SK-N-SH treated with all-trans-retinoic acid at 6 μM for 48 hours (cell line): ENCODE measurements at regions not wholly inside any gene's neighbourhood (a gene's known extent, or its start where the extent isn't known, plus 50 kb on each side); places are given as distances from the start of the nearest gene placed in this dataset.

Experiments
- ATAC-seq: fragments of 200-7000 bp; cut with Tn5 transposase; 3 replicates; pipeline ENCODE4 v1.9.1; 2020; ENCODE audit warnings: mild to moderate bottlenecking, moderate library complexity
- ARNTL ChIP-seq: fragments of 450-650 bp; formaldehyde crosslinking; IDR thresholded peaks from 2 replicates; pipeline ENCODE4 v1.5.0; 2020; ENCODE audit warnings: low read depth, mild to moderate bottlenecking, moderate library complexity, borderline replicate concordance
- BACH2 ChIP-seq: fragments of 250-450 bp; sonication (Bioruptor Pico); IDR thresholded peaks from 2 replicates; pipeline ENCODE4 v1.9.0; 2021; ENCODE audit warnings: mild to moderate bottlenecking, borderline replicate concordance
- CREB5 ChIP-seq: fragments of 250-450 bp; sonication (Bioruptor Pico); IDR thresholded peaks from 2 replicates; pipeline ENCODE4 v1.5.1; 2020; ENCODE audit warnings: low read depth, mild to moderate bottlenecking, moderate library complexity
- CSDC2 ChIP-seq: fragments of 250-450 bp; sonication (Bioruptor Pico); IDR thresholded peaks from 2 replicates; pipeline ENCODE4 v1.5.0; 2020; ENCODE audit warnings: mild to moderate bottlenecking, moderate library complexity
- CSRNP3 ChIP-seq: fragments of 250-450 bp; sonication (Bioruptor Pico); IDR thresholded peaks from 2 replicates; pipeline ENCODE4 v1.5.1; 2021; ENCODE audit warnings: mild to moderate bottlenecking, moderate library complexity
- ESRRG ChIP-seq: fragments of 250-450 bp; sonication (Bioruptor Pico); IDR thresholded peaks from 2 replicates; pipeline ENCODE4 v1.6.1; 2021; ENCODE audit warnings: mild to moderate bottlenecking
- GLIS3 ChIP-seq: fragments of 250-450 bp; sonication (Bioruptor Pico); IDR thresholded peaks from 2 replicates; pipeline ENCODE4 v1.5.0; 2020; ENCODE audit warnings: mild to moderate bottlenecking, moderate library complexity
- ISL1 ChIP-seq: fragments of 250-450 bp; sonication (Bioruptor Pico); IDR thresholded peaks from 2 replicates; pipeline ENCODE4 v2.1.2; 2022; ENCODE audit warnings: mild to moderate bottlenecking, moderate library complexity
- OSR1 ChIP-seq: fragments of 250-450 bp; sonication (Bioruptor Pico); IDR thresholded peaks from 2 replicates; pipeline ENCODE4 v1.8.0; 2022; ENCODE audit warnings: moderate library complexity, mild to moderate bottlenecking, inconsistent platforms
- PPARA ChIP-seq: fragments of 250-450 bp; sonication (Bioruptor Pico); IDR thresholded peaks from 2 replicates; pipeline ENCODE4 v1.5.0; 2020; ENCODE audit warnings: mild to moderate bottlenecking, borderline replicate concordance
- RARB ChIP-seq: fragments of 250-450 bp; sonication (Bioruptor Pico); IDR thresholded peaks from 2 replicates; pipeline ENCODE4 v1.8.0; 2021; ENCODE audit warnings: mild to moderate bottlenecking, moderate library complexity
- TCF4 ChIP-seq: fragments of 250-450 bp; sonication (Bioruptor Pico); IDR thresholded peaks from 2 replicates; pipeline ENCODE4 v1.8.0; 2021; ENCODE audit warnings: mild to moderate bottlenecking, moderate library complexity, borderline replicate concordance
- TOX ChIP-seq: fragments of 250-450 bp; sonication (Bioruptor Pico); IDR thresholded peaks from 2 replicates; pipeline ENCODE4 v1.8.0; 2021; ENCODE audit warnings: mild to moderate bottlenecking, moderate library complexity, borderline replicate concordance
- ZC3H10 ChIP-seq: fragments of 250-450 bp; sonication (Bioruptor Pico); IDR thresholded peaks from 2 replicates; pipeline ENCODE4 v1.5.1; 2021; ENCODE audit warnings: mild to moderate bottlenecking, moderate library complexity
- ZFP3 ChIP-seq: fragments of 250-450 bp; sonication (Bioruptor Pico); IDR thresholded peaks from 2 replicates; pipeline ENCODE4 v1.5.0; 2020; ENCODE audit warnings: mild to moderate bottlenecking, moderate library complexity
- ZFP30 ChIP-seq: fragments of 450-650 bp; formaldehyde crosslinking; IDR thresholded peaks from 2 replicates; pipeline ENCODE4 v1.5.0; 2022; ENCODE audit warnings: mild to moderate bottlenecking, moderate library complexity
- ZNF565 ChIP-seq: fragments of 450-650 bp; formaldehyde crosslinking; conservative IDR thresholded peaks from 2 replicates; pipeline ENCODE4 v1.5.0; 2020; ENCODE audit warnings: low read depth, mild to moderate bottlenecking, moderate library complexity
- ZNF70 ChIP-seq: fragments of 450-650 bp; formaldehyde crosslinking; IDR thresholded peaks from 2 replicates; pipeline ENCODE4 v1.5.0; 2020; ENCODE audit warnings: mild to moderate bottlenecking, moderate library complexity
- ZNF8 ChIP-seq: fragments of 450-650 bp; formaldehyde crosslinking; IDR thresholded peaks from 2 replicates; pipeline ENCODE4 v1.5.0; 2020; ENCODE audit warnings: mild to moderate bottlenecking, moderate library complexity
- TF ChIP-seq, protein P1 (sequence below): fragments of 250-450 bp; sonication (Bioruptor Pico); IDR thresholded peaks from 2 replicates; pipeline ENCODE4 v1.8.0; 2020; ENCODE audit warnings: mild to moderate bottlenecking, moderate library complexity, borderline replicate concordance
- TF ChIP-seq, protein P2 (sequence below): fragments of 250-450 bp; sonication (Bioruptor Pico); IDR thresholded peaks from 2 replicates; pipeline ENCODE4 v1.5.0; 2020; ENCODE audit warnings: mild to moderate bottlenecking, moderate library complexity
- TF ChIP-seq, protein P3 (sequence below): fragments of 250-450 bp; sonication (Bioruptor Pico); IDR thresholded peaks from 2 replicates; pipeline ENCODE4 v1.8.0; 2021; ENCODE audit warnings: low read depth, mild to moderate bottlenecking, moderate library complexity, borderline replicate concordance

DNA sequence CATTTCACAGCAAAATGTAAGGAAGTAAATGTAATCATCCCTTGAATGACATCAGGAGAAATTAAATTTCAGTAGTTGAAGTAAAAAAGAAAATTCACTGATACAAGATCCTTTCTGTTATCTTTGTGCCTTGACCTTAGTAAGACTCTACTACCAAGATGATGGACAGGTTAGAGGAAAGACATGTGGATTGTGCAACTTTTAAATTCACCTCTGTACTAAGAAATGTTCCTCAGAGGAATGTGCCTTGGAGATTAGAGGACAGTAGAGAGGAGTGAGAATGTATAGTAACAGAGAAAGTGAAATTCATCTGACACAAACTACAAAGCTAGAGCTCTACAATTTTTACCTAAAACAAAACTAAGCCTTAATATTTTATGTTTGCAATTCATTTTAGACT is 375.3 kb downstream of the PLOD2 start (continued):
- TF ChIP-seq, protein P1, sequence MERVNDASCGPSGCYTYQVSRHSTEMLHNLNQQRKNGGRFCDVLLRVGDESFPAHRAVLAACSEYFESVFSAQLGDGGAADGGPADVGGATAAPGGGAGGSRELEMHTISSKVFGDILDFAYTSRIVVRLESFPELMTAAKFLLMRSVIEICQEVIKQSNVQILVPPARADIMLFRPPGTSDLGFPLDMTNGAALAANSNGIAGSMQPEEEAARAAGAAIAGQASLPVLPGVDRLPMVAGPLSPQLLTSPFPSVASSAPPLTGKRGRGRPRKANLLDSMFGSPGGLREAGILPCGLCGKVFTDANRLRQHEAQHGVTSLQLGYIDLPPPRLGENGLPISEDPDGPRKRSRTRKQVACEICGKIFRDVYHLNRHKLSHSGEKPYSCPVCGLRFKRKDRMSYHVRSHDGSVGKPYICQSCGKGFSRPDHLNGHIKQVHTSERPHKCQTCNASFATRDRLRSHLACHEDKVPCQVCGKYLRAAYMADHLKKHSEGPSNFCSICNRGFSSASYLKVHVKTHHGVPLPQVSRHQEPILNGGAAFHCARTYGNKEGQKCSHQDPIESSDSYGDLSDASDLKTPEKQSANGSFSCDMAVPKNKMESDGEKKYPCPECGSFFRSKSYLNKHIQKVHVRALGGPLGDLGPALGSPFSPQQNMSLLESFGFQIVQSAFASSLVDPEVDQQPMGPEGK (CRISPR knock-in tag) = no peak
- TF ChIP-seq CSRNP3 (CRISPR knock-in tag) = no peak
- TF ChIP-seq ARNTL (CRISPR knock-in tag) = no peak

DNA sequence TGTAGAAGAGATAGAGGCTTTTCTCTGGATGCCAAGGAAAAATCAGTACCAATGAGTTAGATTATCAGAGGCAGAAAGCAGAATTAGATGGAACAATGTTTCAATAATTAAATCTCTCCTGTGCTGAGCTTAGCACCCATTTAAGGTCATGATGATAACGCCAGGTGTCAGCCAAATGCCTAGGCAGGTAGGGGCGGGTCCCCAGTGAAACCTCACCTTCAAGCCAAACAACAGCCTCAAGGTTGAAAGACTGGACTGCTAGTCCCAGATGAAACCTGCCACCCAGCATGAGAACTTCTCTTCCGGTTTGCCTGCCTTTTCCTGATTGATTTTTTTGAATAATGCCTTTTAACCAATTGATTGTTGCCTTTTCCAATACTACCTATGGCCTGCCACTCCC is 363.0 kb downstream of the PLOD2 start:
- no peak for ATAC-seq
- TF ChIP-seq, protein P2, sequence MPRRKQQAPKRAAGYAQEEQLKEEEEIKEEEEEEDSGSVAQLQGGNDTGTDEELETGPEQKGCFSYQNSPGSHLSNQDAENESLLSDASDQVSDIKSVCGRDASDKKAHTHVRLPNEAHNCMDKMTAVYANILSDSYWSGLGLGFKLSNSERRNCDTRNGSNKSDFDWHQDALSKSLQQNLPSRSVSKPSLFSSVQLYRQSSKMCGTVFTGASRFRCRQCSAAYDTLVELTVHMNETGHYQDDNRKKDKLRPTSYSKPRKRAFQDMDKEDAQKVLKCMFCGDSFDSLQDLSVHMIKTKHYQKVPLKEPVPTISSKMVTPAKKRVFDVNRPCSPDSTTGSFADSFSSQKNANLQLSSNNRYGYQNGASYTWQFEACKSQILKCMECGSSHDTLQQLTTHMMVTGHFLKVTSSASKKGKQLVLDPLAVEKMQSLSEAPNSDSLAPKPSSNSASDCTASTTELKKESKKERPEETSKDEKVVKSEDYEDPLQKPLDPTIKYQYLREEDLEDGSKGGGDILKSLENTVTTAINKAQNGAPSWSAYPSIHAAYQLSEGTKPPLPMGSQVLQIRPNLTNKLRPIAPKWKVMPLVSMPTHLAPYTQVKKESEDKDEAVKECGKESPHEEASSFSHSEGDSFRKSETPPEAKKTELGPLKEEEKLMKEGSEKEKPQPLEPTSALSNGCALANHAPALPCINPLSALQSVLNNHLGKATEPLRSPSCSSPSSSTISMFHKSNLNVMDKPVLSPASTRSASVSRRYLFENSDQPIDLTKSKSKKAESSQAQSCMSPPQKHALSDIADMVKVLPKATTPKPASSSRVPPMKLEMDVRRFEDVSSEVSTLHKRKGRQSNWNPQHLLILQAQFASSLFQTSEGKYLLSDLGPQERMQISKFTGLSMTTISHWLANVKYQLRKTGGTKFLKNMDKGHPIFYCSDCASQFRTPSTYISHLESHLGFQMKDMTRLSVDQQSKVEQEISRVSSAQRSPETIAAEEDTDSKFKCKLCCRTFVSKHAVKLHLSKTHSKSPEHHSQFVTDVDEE (CRISPR knock-in tag) = no peak
- TF ChIP-seq CREB5 (CRISPR knock-in tag) (no peak), ZNF8 (no peak), ISL1 (CRISPR knock-in tag) (no peak), OSR1 (CRISPR knock-in tag) (no peak), CSDC2 (CRISPR knock-in tag) (no peak), RARB (CRISPR knock-in tag) (no peak), ESRRG (no peak), ZNF565 (CRISPR knock-in tag) (no peak), ZNF70 (CRISPR knock-in tag) (no peak), PPARA (CRISPR knock-in tag) (no peak), GLIS3 (CRISPR knock-in tag) (no peak), ARNTL (CRISPR knock-in tag) (no peak), TOX (CRISPR knock-in tag) (no peak), BACH2 (CRISPR knock-in tag) (no peak), ZFP3 (CRISPR knock-in tag) (no peak), TCF4 (CRISPR knock-in tag) (no peak)
- TF ChIP-seq, protein P3, sequence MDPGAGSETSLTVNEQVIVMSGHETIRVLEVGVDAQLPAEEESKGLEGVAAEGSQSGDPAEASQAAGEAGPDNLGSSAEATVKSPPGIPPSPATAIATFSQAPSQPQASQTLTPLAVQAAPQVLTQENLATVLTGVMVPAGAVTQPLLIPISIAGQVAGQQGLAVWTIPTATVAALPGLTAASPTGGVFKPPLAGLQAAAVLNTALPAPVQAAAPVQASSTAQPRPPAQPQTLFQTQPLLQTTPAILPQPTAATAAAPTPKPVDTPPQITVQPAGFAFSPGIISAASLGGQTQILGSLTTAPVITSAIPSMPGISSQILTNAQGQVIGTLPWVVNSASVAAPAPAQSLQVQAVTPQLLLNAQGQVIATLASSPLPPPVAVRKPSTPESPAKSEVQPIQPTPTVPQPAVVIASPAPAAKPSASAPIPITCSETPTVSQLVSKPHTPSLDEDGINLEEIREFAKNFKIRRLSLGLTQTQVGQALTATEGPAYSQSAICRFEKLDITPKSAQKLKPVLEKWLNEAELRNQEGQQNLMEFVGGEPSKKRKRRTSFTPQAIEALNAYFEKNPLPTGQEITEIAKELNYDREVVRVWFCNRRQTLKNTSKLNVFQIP (CRISPR knock-in tag) = no peak

GRCh38 chr3:145798696-145799537 is 362.1 kb downstream of the PLOD2 start:
- ATAC-seq = no peak
- TF ChIP-seq ISL1 (CRISPR knock-in tag) (no peak), CREB5 (CRISPR knock-in tag) (no peak), TOX (CRISPR knock-in tag) (no peak), BACH2 (CRISPR knock-in tag) (no peak), ZFP30 (no peak), TCF4 (CRISPR knock-in tag) (no peak), ZNF565 (CRISPR knock-in tag) (no peak), ZC3H10 (CRISPR knock-in tag) (no peak)
- TF ChIP-seq, protein P2 (CRISPR knock-in tag) = no peak
